ENCODE measurements at regions not wholly inside any gene's neighbourhood (a gene's known extent, or its start where the extent isn't known, plus 50 kb on each side); places are given as distances from the start of the nearest gene placed in this dataset.
"Not testable (repeated sequence)": the region's sequence is repeated elsewhere in the genome, so short reads cannot be mapped to it uniquely, and the experiment has no call there.

DNA sequence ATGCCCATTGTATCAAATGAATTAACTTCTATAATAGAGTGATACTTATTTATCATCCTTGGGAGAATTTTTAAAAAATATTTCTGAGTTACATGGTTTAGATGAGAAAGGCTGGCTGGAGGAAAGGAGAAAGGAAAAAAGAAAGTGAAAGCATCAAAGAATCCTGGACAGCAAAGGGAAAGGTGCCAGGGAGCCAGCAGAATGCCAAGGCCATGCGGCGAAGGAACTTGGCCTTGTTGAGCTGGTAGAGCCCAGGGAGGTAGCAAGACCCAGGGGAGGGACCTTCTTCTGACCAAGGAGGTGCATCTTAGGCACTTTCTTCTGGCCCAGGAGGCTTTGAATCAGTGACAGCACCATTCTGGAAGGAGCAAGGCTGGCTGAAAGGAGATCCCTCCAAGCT, 240.5 kb downstream of the ENC1 start:
- DNase-seq = peak; percentile 20 to 47 (median 30)

DNA sequence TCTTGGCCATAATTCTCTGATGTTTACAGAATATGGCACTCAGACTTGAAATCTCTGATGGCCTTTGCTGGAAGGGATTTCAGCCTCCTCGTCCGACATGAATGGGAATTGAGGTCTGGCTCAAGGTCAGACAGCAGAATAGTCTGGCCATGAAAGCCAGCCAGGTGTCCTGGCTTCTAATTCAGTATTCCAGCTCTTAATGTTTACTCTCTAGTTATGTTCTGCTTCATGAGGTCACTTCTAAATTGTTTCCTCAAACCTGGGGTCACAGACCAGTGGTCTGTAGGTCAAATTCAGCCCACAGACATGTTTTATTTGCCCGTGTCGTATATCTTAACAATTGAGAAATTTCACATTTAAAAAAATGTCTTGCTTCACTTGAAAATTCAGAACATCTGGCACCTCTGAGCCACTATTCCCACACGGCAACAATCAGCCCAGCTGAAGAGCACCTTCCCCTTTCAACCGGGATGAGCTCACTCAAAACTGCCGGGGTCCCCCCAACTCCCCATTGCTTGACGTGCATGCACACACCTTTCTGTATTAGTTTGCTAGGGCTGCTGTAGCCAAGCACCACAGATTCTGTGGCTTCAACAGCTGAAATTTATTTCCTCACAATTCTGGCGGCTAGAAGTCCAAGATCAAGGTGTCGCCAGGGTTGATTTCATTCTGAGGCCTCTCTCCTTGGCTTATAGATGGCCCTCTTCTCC, 243.5 kb downstream of the ENC1 start:
- DNase-seq = no peak

DNA sequence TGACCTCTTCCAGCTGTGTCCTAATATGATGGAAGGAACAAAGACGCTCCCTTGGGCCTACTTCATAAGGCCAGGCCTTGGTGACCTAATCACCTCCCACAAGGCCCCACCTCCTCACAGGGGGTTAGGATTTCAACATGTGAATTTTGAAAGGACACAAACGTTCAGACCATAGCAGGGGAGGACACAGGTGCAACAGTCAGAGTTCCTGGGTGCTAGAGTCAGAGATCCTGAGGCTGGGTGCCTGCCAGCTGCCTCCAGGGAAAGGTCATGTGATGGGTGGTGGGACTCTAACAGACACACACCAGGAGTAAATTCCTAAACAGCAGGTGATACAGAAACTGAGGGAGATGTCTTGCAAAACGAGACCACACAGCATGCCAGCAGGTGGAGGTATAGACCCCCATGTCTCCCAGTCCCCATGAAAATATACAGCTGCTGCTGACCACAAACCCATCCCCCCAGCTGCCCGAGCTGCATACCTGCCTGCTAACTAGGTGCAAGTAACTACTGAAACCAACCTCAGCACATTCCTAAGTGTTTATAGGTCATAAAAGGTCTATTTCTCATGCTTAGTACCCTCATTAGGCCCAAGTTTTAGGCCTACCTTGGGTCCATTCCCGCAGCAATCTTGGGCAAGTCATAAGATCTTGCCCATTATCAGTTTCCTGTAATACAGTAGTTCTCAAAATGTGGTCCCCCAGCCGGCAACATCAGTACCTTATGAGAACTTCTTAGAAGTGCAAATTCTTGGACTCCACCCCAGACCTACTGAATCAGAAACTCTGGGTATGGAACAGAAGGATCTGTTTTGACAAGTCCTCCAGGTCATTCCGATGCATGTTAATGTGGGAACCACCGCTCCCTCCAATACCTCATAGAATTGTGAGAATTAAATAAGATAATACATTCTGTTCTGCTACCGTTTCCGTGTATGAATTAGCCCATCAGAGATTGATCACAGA, 245.3 kb downstream of the ENC1 start:
- DNase-seq = no peak

DNA sequence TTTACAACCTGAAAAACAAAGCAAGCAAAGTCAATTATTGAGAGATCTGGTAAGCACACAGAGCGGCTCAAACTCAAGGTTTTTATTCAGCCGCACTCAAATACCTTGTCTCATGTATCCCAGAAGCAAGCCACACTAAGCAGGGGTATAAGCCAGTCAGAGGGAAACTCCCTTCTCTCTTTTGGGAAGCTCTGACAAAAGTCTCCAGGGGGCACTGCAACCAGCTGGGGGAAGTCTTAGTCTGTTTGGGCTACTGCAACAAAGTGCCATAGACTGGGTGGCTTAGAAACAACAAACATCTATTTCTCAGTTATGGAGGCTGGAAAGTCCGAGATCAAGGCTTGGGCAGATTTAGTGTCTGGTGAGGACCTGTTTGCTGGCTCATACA, 246.0 kb downstream of the ENC1 start:
- peak; percentile 76 for DNase-seq

DNA sequence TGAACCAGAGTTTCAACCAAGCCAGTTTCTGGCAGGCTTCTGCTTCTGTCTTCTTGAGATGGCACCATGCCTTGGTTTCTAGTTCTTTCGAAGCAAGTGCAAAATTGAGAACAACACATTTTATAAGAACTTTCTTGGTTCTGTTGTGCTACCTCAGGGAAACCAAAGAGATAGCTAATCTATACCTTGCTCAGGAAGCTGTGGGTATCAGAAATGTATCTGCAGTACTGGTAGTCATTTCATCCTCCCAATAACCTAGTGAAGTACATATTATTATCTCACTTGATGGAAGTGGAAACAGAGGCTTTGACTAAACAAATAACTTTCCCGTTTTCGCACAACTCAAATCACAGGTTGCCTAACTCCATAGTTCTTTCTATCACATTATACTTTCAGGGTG, 246.6 kb downstream of the ENC1 start:
- DNase-seq = no peak

DNA sequence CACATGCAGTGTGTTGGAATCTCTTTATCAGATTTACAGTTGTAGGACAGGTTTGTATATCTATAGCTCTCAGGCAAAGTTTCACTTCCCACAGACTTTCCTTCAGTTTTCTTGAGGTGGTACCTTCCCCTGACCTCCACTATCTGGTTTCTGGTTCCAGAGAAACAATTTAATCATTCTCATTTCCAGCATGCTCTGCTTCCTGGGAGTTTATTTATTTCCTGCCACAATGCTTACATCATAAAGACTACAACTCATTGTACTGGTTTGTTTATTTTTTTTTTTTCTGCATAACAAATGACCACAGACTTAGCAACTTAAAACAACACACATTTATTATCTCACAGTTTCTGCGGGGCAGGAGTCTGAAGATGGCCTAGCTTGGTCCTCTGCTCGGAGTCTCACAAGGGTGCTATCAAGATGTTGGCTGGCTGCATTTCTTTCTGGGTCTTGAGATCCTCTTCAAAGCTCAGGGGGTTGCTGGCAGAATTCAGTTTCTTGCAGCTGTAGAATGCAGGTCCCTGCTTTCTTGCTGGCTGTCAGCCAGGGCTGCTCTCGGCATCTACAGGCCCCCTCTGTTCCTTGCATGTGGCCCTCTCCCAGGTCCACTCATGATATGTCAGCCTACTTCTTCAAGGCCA, 247.7 kb downstream of the ENC1 start:
- DNase-seq = no peak

DNA sequence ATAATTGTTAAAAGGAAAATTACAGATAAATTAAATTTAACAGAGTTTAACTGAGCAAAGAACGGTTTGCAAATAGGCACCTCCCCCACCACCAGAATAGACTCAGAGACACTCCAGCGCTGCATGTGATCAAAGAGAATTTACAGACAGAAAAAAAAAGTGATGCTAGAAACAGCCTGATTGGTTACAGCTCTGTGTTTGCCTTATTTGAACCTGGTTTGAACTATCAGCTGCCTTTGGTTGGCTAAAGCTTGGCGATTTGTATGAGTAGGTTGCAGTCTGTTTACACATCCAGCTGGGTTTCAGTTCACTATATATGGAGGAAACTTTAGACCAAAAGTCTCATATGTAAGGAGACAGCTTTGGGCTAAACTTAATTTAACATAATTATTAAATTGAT, 249.1 kb downstream of the ENC1 start:
- DNase-seq = no peak

DNA sequence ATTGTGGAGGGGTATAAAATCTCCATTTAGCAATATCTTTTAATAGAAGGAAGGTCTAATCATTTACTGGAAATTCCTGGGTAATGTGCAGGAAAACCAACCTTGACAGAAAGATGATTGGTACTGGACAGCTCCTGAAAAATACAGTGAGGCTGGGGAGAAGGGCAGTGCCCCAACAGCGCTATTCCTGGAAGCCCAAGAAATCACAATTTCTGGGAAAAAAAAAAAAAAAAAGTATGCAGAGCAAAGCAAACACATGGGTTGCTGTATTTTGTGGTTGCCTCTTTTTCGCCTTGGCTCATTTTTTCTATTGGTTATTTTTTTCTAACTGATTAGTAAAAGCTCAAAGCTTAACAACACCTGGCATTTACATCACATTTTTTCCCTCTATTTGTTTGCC, 249.7 kb downstream of the ENC1 start:
- DNase-seq = no peak

DNA sequence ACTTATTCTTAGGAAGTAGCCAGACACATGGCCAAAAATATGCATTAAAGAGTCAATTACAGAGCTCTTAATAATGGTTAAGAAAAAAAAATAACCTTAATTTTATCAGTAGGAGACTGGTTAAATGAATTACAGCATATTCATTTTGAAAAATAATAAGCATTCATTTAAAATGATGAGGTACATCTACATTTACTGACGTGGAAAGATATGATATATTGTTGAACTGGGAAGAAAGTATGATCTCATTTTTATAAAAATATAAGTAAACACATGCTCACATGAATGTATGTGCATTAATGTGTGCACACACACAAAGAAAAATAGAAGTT, 250.3 kb downstream of the ENC1 start:
- DNase-seq = no peak

DNA sequence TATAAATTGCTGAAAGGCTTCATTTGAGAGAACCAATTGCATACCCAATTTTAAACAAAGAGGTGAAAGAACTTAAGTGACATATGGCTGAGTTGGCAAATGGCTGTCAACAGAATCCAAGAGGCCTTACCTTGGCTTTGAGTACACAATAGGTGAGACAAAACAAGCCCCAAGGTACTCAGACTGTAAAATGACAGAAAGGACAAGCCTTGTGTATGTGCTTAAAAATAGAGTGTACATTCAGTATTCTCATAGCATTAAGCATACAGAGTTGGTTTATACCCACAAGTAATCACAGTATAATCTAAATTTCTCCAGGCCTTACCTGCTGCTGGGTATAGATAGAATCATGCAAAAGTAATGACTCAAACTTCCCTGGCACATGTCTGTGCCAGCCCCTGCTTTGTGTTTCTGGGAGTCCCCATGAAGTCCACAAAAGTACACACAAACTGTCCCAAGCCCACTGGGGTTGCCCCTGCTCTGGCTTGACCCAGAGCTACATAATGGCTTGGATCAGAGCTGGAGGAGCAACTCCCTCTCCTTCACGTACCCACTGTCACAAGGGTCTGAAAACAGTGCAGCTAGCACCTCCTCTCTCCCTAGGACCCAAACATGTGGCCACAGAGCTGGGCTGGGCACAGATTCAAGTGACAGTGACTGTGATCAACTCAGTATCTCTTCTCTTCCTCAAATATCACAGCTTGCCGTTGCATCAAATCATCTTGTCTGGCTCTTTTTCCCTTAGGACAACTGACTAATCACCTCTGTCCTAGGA, 250.8 kb downstream of the ENC1 start:
- no peak for DNase-seq

DNA sequence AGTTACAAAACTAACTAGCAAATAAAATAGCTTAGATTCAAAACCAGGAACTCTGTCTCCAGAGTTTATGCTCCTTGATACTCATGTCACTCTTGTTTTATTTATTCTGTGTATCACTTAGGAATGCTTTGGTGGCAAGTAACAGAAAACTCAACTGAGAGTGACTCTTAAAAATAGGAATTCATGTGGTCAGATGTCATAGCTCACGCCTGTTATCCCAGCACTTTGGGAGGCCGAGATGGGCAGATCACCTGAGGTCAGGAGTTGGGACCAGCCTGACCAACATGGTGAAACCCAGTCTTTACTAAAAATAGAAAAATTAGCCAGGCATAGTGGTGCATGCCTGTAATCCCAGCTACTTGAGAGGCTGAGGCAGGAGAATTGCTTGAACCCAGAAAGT, 252.1 kb downstream of the ENC1 start:
- DNase-seq = not testable (repeated sequence)

DNA sequence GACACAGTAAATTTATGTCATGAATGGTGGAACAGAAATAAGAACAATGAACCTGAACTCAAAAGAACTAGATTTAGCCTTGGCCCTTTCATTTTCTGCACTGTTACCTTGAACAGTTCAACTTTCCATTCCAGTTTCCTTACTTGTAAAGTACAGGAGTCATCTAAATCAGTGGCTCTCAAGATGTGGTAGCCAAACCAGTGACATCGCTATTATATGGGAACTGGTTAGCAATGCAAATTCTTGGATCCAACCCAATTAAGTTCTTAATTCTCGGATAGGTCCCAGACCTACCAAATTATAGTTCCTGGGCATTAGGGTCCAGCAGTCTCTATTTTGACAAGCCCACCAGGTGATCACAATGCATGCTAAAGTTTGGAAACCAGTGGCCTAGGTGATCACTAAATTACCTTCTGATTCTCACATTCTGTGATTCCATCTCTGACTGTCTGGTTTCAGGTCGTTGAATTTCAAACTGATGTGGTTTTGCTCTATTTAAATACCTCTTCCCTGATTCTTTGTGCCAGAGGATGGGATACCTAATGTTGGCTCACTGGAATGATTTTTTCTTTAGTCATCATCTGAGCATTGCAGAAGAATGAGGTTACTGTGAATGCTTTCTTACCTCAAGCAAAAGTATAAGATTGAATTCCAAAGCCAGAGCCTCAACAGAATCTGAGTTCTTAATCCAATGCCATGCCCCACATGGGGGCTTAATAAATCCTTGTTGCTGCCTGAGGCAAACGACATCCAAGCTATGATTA, 253.8 kb downstream of the ENC1 start:
- no peak for DNase-seq

DNA sequence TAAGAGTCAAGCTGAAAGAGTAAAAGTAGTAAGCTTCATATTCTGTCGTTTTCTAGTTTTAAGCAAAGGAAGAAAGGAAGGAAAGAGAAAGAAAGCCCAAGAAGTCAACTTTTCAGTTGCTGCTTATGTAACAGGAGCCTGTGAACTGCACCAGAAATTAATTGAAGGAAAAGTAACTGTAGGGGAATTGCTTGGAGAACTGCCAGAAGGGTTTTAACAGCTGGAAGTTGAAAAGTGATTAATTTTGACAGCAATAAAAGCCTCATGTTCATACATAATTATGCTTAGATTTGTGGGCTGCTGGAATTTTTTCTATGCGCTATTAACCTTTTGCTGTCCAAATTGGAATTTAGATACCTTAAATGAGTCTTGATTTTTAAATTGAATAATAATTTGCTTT, 255.7 kb downstream of the ENC1 start:
- DNase-seq = no peak

DNA sequence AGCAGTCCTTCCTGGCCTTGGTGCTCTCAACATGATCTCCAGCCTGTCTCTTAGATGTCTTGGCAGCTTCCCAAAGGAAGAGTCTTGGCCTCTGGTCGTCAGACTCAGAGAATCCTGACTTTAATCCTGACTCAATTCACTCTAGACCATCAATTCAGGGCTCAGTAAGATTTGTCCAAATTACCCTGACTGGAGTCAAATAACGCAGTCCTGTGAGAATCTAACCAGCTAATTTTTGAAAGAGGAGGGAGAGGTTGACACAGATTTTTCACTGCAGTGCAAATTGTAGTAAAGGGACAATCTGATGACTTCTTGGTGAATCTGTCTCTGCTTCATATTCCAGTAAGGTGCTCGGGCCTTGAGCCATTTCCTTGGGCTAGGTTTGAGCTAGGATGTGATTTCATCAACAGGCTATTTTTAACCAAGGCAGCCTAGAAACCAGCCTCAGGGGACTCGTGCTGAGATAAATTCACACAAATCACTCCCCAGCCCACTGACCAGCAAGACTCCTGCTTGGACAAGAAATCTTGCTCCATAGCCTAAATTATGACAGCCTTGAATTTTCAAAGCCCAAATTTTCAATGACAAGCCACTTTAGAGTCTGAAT, 257.4 kb downstream of the ENC1 start:
- DNase-seq = no peak

DNA sequence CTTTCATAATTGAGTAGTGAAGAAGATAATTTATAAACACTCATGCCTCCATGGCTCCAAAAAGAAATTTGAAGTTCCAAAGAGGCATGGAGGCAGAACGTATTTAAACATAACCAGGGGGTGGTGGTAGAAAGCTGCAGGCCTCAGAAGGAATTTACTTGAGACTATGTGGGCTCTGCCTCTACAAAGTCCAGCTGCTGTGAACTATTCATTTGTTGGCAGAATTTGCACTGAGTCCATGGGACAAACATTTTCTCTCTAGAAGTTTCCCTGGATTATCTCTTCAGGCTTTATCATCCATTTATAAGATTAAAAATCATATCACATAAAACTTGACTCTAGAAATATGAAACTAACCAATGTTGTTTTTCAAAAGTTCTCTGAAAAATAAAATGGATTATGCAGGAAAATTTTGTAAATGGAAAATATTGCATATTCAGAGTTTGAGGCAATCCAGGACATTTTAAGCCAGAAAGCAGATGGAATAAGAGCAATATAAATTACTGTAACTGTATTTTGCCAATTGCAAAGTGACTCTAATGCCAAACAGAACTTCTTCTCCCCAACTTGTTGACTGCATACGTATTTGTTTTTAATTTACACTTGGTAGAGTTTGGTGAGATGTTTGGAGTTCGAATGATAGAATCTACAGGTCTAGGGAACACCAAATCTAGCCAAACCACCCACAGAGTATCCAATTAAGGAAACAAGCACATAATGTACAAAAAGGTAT, 258.2 kb downstream of the ENC1 start:
- DNase-seq = no peak

DNA sequence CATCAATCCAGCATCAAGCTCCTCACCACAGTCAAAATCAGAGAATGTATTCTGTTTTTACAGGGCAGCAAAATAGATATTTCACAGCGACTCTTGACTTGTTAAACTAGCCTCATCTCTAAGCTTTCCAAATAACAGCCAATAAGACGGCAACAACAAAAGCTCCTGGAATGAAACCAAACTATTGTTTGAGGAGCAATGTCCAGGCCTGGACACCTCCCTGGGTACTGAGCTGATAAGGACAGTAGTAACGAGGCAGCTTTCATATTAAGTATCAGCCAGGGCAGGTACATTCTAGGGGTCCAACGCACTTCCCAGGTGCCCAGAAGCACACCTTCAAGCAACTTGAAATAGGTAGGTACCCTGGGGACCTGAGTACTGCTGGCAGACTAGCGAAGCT, 260.3 kb downstream of the ENC1 start:
- DNase-seq = no peak

DNA sequence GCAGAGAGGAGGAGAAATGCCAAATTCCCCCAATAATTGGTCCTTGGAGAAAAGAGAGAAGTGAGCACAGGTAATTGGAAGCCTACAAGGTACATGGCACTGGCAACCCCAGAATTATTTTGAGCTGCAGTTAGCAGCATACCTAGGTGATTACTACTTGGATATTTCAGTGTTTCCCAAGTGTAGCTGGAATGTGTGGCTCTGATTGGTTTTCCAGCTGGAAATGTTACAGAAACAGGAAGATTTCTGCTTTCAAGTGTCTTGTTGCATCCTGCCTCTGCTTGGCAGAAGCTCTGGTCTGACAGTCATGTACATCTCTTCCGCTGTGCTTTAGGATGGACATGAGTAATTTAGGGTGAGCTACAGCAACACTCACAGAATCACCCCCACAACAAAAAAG, 262.1 kb downstream of the ENC1 start:
- DNase-seq = no peak

DNA sequence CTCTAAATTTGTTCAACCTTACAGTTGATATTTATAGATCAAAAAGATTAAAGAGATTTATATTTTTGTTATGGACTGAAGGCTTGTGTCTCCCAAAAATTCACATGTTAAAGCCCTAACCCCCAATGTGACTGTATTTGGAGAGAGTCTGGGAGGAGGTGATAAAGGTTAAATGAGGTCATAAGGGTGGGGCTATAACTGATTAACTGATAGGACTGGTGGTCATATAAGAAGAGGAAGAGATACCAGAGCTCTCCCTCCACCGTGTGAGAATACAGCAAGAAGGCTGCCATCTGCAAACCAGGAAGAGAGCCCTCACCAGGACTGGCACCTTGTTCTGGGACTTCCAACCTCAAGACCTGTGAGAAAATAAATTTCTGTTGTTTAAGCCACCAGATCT, 264.3 kb downstream of the ENC1 start:
- DNase-seq = no peak

DNA sequence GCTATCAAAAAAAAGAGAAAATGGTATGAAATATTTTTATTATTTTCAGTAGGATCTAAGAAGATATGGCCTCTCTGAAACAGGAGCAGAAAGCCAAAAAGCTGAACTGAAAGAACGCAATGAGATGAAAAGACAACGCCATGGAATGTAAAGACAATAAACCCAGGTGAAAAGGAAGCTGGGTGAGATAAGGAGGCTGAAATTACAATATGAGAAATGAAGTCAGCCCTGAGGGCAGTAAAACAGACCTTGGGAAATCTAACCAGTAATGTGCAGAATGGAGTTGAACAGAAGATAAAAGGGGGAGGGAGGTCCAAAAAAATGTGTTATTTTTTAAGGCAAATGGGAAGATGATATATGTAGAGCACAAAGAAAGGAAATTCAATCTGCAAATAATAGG, 265.3 kb downstream of the ENC1 start:
- no peak for DNase-seq

DNA sequence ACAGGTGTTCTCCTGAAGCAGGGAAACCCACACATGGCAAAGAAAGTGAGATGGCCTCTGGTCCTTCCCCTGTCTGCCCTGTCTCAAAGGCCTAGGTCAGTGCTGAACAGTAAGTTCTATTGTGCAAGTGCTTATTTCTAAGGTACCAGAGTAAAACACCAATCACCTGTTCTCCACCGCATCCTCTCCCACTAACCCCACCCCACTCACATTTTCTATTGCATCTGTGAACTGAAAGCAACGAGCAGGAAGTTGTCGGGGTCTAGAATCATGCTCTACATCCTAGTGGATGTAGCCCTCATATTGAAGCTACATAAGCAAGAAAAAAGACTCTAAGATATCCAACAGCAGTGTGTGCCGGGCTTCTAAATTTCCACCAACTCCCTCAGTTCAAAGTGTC, 265.9 kb downstream of the ENC1 start:
- no peak for DNase-seq

DNA sequence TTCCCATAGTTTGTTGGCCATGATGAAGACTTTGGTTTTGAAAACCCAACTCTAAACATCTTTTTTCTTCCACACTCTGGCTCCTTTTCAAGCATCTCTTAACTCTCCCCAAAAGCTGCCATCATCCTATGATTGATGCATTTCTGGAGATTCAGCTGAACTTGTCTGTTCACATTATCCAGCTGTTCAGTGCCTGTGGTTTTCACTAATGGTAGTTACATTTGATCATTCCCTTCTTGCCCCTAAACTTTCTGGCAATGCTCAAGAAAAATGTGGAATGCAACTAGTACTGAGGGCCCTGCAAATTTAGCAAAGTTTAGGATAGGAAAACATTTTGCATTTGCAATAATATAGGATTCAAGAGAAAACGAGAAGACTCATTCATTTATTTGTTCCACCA, 267.5 kb downstream of the ENC1 start:
- no peak for DNase-seq
